K562 (cell line): ENCODE measurements at regions not wholly inside any gene's neighbourhood (a gene's known extent, or its start where the extent isn't known, plus 50 kb on each side); places are given as distances from the start of the nearest gene placed in this dataset.

Experiments used
- ATAC-seq: fragments of 200-7000 bp; cut with Tn5 transposase; 3 replicates; pipeline ENCODE4 v1.9.1; 2020; ENCODE audit warnings: moderate library complexity
- BruUV-seq: library from RNA; stranded (reverse); fragments of 400-500 nt; replicated peaks from 2 replicates; lab custom pipeline; 2021; lab: Mats Ljungman, UMichigan
- CTCF ChIA-PET: fragments of 300-600 bp; formaldehyde crosslinking; extraction: SDS; loops from one replicate; lab custom pipeline; 2021; ENCODE audit warnings: low intra/inter-chr PET ratio; lab: Yijun Ruan, JAX
- POLR2A ChIA-PET: fragments of 300-600, 350-650 bp; sonication (Branson Sonifier 250); formaldehyde crosslinking; extraction: SDS; loops from one replicate; lab custom pipeline; 2021; ENCODE audit warnings: antibody characterized with exemption, inconsistent platforms; lab: Yijun Ruan, JAX
- DNase-seq, 4 experiments: peaks; one replicate each; pipeline versions ENCODE4 v3.0.0 to v3.0.0-alpha.2; 2011 to 2018; ENCODE audit warnings: low spot score in 3 of 4, mixed read lengths in 3 of 4; ENCODE audit errors: extremely low read depth in 1 of 4
- FAIRE-seq: peaks from 2 replicates; lab custom pipeline; 2011; peaks lifted over from hg19 to GRCh38; lab: Jason Lieb, UNC
- H2AFZ ChIP-seq: 2 replicates; pipeline ENCODE4 v1.6.0; 2011; ENCODE audit warnings: low read depth, low read length, control low read depth, inconsistent platforms
- H3K27ac ChIP-seq: fragments of 200-600 bp; 3 replicates; pipeline ENCODE4 v1.8.0; 2011; ENCODE audit warnings: low read depth, mild to moderate bottlenecking, control low read depth, inconsistent platforms, low read length, moderate library complexity, mixed read lengths; ENCODE audit errors: extremely low read depth
- H3K27me3 ChIP-seq, 2 experiments: fragments of 300-600 bp in 1 of 2; 2 replicates in 1 of 2; 3 replicates in 1 of 2; pipeline versions ENCODE4 v1.6.0 to v1.8.0; 2011; ENCODE audit warnings: inconsistent platforms in 2 of 2, low read length in 2 of 2, mild to moderate bottlenecking in 1 of 2, mixed read lengths in 1 of 2, moderate library complexity in 1 of 2; ENCODE audit not compliant: control insufficient read depth in 2 of 2, insufficient read depth in 2 of 2
- H3K36me3 ChIP-seq: fragments of 300-600 bp; 3 replicates; pipeline ENCODE4 v1.8.0; 2011; ENCODE audit warnings: mild to moderate bottlenecking, low read length, inconsistent platforms; ENCODE audit not compliant: control insufficient read depth, insufficient read depth
- H3K4me1 ChIP-seq, 2 experiments: fragments of 200-600 bp in 1 of 2; replicated peaks in 1 of 2; 2 replicates in 1 of 2; 3 replicates in 1 of 2; pipeline versions ENCODE4 v1.5.1 to v1.8.0; 2011; ENCODE audit warnings: inconsistent platforms in 2 of 2, low read length in 2 of 2, mild to moderate bottlenecking in 1 of 2, mixed read lengths in 1 of 2, moderate library complexity in 1 of 2; ENCODE audit not compliant: control insufficient read depth in 2 of 2, insufficient read depth in 2 of 2
- H3K4me2 ChIP-seq: 2 replicates; pipeline ENCODE4 v1.6.1; 2011; ENCODE audit warnings: low read length, control low read depth, inconsistent platforms, mixed read lengths; ENCODE audit not compliant: insufficient read depth
- H3K4me3 ChIP-seq: fragments of 200-600 bp; sonication (generic), shearing (Covaris generic); 2 replicates; pipeline ENCODE4 v1.5.1; 2016; ENCODE audit warnings: control low read depth, inconsistent platforms
- H3K79me2 ChIP-seq: fragments of 200-600 bp; 3 replicates; pipeline ENCODE4 v1.8.0; 2011; ENCODE audit warnings: low read length, inconsistent platforms; ENCODE audit not compliant: control insufficient read depth, insufficient read depth
- H3K9ac ChIP-seq, 2 experiments: 2 replicates each; pipeline versions ENCODE4 v1.6.0 to v1.6.1; 2011; ENCODE audit warnings: low read depth in 2 of 2, low read length in 2 of 2, control low read depth in 1 of 2, inconsistent platforms in 1 of 2, mild to moderate bottlenecking in 1 of 2, mixed read lengths in 1 of 2; ENCODE audit not compliant: insufficient read depth in 1 of 2
- H3K9me1 ChIP-seq: one replicate; pipeline ENCODE4 v1.6.0; 2011; ENCODE audit warnings: inconsistent platforms, mild to moderate bottlenecking, low read length, moderate library complexity; ENCODE audit not compliant: control insufficient read depth, insufficient read depth
- H3K9me3 ChIP-seq: replicated peaks from 2 replicates; pipeline ENCODE4 v1.5.1; 2011; ENCODE audit warnings: low read depth, low read length, inconsistent platforms; ENCODE audit not compliant: control insufficient read depth, insufficient read depth
- H4K20me1 ChIP-seq: replicated peaks from 2 replicates; pipeline ENCODE4 v1.6.1; 2011; ENCODE audit warnings: low read length, inconsistent platforms, mixed read lengths; ENCODE audit not compliant: control insufficient read depth, insufficient read depth
- BMI1 ChIP-seq: fragments of 150-350 bp; IDR thresholded peaks from 2 replicates; pipeline ENCODE4 v1.6.1; 2014; ENCODE audit warnings: low read length
- CEBPG ChIP-seq, 3 experiments: fragments of 200-800 bp in 1 of 3; sonication (Bioruptor generic) in 1 of 3; sonication (generic) in 1 of 3; formaldehyde crosslinking in 1 of 3; IDR thresholded peaks in 2 of 3; conservative IDR thresholded peaks in 1 of 3; 2 replicates each; pipeline versions ENCODE4 v1.6.1 to v1.8.0; 2016 to 2022; ENCODE audit warnings: missing compliant biosample characterization in 2 of 3, missing genetic modification characterization in 2 of 3, mild to moderate bottlenecking in 1 of 3, missing genetic modification reagents in 1 of 3
- E2F3 ChIP-seq: fragments of 250-450 bp; sonication (Bioruptor Pico); IDR thresholded peaks from 2 replicates; pipeline ENCODE4 v1.4.0; 2020; ENCODE audit warnings: mild to moderate bottlenecking
- PCBP1 ChIP-seq: fragments of 200-400 bp; formaldehyde crosslinking; IDR thresholded peaks from 2 replicates; pipeline ENCODE4 v1.6.1; 2018; ENCODE audit warnings: mild to moderate bottlenecking, low read depth, low read length; ENCODE audit not compliant: poor library complexity, severe bottlenecking
- RBM15 ChIP-seq: fragments of 200-400 bp; formaldehyde crosslinking; IDR thresholded peaks from 2 replicates; pipeline ENCODE4 v1.6.1; 2018; ENCODE audit warnings: mild to moderate bottlenecking, low read length, moderate library complexity; ENCODE audit not compliant: insufficient read depth
- SMARCE1 ChIP-seq: fragments of 450-650 bp; IDR thresholded peaks from 2 replicates; pipeline ENCODE4 v1.7.1; 2016; ENCODE audit warnings: mild to moderate bottlenecking
- ZNF124 ChIP-seq: sonication (generic); formaldehyde crosslinking; IDR thresholded peaks from 2 replicates; pipeline ENCODE4 v1.8.1; 2022; ENCODE audit warnings: missing genetic modification reagents
- ZNF408 ChIP-seq: fragments of 250-450 bp; sonication (Bioruptor Pico); IDR thresholded peaks from 2 replicates; pipeline ENCODE4 v1.4.0; 2020; ENCODE audit warnings: low read depth, mild to moderate bottlenecking, moderate library complexity
- WGBS: fragments of 100-300 bp; shearing (Covaris generic); methylation state at CpG from one replicate; pipeline ENCODE4 v1.1.6; 2016; ENCODE audit warnings: low coverage, mixed read lengths; ENCODE audit not compliant: insufficient coverage; ENCODE audit errors: missing lambda C conversion rate; 5-methylcytosine and 5-hydroxymethylcytosine counted together
- in situ Hi-C: fragments of 300-500 bp; cut with MboI; formaldehyde crosslinking; loops from 4 replicates; pipeline ENCODE4 v1.15.0; 2018; ENCODE audit warnings: inconsistent platforms, mixed read lengths
- intact Hi-C: fragments of 100-400 bp; cut with micrococcal nuclease; formaldehyde crosslinking; loops from 2 replicates; pipeline ENCODE4 v1.14.2; 2022

DNA sequence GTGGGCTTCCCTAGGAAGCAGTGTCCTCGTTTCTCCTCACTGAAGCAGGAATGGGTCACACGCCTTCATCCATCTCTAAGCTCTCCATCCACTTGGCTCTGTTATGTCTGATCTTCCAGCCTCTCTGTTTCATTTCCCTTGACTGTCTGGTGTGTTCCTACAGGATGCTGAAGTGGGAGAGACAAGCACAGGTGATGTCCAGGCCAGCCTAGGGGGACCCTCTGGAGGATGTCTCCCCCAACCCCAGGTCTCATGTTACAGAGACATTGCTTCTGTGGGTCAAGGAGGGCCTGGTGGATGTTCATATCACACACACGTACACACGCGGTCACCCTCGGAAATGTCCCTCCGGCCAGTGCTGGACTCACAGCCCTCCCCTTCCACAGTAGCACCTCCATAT is 229.9 kb downstream of the CDC5L start:
- H3K27ac ChIP-seq, result no peak overlapping the region
- intact Hi-C loops, result no loop called here
- CTCF ChIA-PET, result no interaction called here
- no peak for ATAC-seq
- in situ Hi-C loops, result no loop called here
- H2AFZ ChIP-seq, result no peak overlapping the region
- no peaks in the 10 kb centered on the region for H3K36me3 ChIP-seq
- no peaks in the 10 kb centered on the region for H3K9me1 ChIP-seq
- BruUV-seq, result no TSS peak
- H3K4me1 ChIP-seq, result no peaks in the 10 kb centered on the region
- FAIRE-seq, result no peak
- POLR2A ChIA-PET, result no interaction called here
- H3K79me2 ChIP-seq, result no peaks in the 10 kb centered on the region
- WGBS, result 2% methylated on average over 7 of the region's 7 CpGs
- no peaks in the 10 kb centered on the region for H4K20me1 ChIP-seq
- no peak overlapping the region for H3K4me2 ChIP-seq
- H3K27me3 ChIP-seq, result peaks cover 2 to 10% of the 10 kb centered on the region in 2 experiments; a peak in 3 of 5 replicates
- no peak for DNase-seq
- H3K9me3 ChIP-seq, result no peaks in the 10 kb centered on the region
- H3K9ac ChIP-seq, result no peak overlapping the region
- TF ChIP-seq ZNF408 (CRISPR knock-in tag) (no peak), RBM15 (no peak), CEBPG (CRISPR knock-in tag; IDR thresholded peaks at IDR 0.05) (no peak), CEBPG (tag; conservative IDR thresholded peaks at IDR 0.05 in 1 of 2, IDR thresholded peaks at IDR 0.05 in 1 of 2) (no peak), BMI1 (no peak), SMARCE1 (no peak), E2F3 (CRISPR knock-in tag) (no peak), ZNF124 (CRISPR knock-in tag) (no peak), PCBP1 (no peak)
- H3K4me3 ChIP-seq, result no peak overlapping the region
